ENCODE measurements at regions not wholly inside any gene's neighbourhood (a gene's known extent, or its start where the extent isn't known, plus 50 kb on each side); places are given as distances from the start of the nearest gene placed in this dataset.

DNA sequence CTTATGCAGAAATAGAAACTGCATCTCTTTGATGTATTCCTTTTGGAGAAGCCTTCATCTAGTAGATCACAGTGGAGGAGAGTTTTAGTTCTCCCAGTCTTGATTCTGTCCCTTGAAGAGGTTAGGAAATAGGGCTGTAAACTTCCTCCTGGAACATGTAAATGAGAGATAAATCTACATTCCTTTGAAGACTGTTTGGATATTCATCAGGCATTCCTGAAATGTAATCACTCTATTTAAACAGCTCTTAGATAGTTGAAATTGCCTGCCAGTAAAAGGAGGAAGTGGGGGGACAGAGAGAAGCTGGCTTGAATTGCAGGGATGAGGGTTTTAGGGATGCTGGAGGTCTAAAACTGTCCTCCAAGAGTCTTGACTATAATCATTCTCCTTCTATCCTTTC lies 254.3 kb upstream of the LRRC3B start:
- Histone ChIP-seq H2AFZ (ENCODE audit: low read length) (no peak overlapping the region; the same call in 1 of the 2 replicates), H3K27ac (ENCODE audit: low read depth, low read length) (no peak overlapping the region), H3K23me2 (ENCODE audit: low read depth, low read length) (no peaks in the 10 kb centered on the region; the same call in 1 of the 2 replicates), H2BK5ac (ENCODE audit: low read depth, low read length) (no peak overlapping the region), H2BK12ac (ENCODE audit: low read depth, low read length) (no peak overlapping the region), H3K18ac (ENCODE audit: extremely low read depth, low read length) (no peak overlapping the region), H3K79me2 (ENCODE audit: control insufficient read depth in 1 of 2, insufficient read depth in 2 of 2, low read length in 2 of 2) (no peaks in the 10 kb centered on the region), H2BK120ac (replicated peaks; ENCODE audit: low read depth, low read length) (no peak overlapping the region), H4K8ac (ENCODE audit: extremely low read depth, insufficient read depth, low read length) (no peak overlapping the region), H4K20me1 (replicated peaks in 1 of 2; ENCODE audit: control insufficient read depth in 1 of 2, insufficient read depth in 2 of 2, low read length in 2 of 2) (no peaks in the 10 kb centered on the region), H3K36me3 (ENCODE audit: control insufficient read depth in 2 of 4, insufficient read depth in 4 of 4, low read length in 3 of 4) (no peaks in the 10 kb centered on the region), H2BK15ac (ENCODE audit: low read length) (no peak overlapping the region), H2AK5ac (ENCODE audit: low read depth, low read length) (no peak overlapping the region), H3K23ac (ENCODE audit: insufficient read length) (no peak overlapping the region), H3K79me1 (ENCODE audit: low read depth, low read length) (no peaks in the 10 kb centered on the region), H2BK20ac (ENCODE audit: low read length) (no peak overlapping the region), H3K9me3 (ENCODE audit: insufficient read depth in 2 of 2, low read depth in 1 of 2, low read length in 1 of 2) (no peaks in the 10 kb centered on the region), H3K9ac (replicated peaks in 1 of 4; ENCODE audit: extremely low read depth in 1 of 4, low read depth in 3 of 4, low read length in 3 of 4) (no peak overlapping the region), H3K4me1 (replicated peaks in 1 of 4; ENCODE audit: control insufficient read depth in 3 of 4, insufficient read depth in 4 of 4, low read length in 3 of 4) (peaks cover 0 to 2% (median 0%) of the 10 kb centered on the region in 4 experiments; a peak in 2 of 7 replicates), H3K56ac (replicated peaks; ENCODE audit: insufficient read length, low read depth, low read length) (no peak overlapping the region), H3K14ac (ENCODE audit: insufficient read length) (no peak overlapping the region), H3K4ac (replicated peaks; ENCODE audit: insufficient read length, low read depth, low read length) (no peak overlapping the region), H3K27me3 (replicated peaks in 1 of 4; ENCODE audit: control insufficient read depth in 3 of 4, extremely low read depth in 1 of 4, insufficient read depth in 3 of 4, low read length in 3 of 4) (no peaks in the 10 kb centered on the region), H3K4me3 (ENCODE audit: extremely low read depth in 1 of 4, insufficient read depth in 2 of 4, low read depth in 3 of 4, low read length in 4 of 4) (no peak overlapping the region), H3K4me2 (ENCODE audit: insufficient read depth in 1 of 2, low read depth in 2 of 2, low read length in 2 of 2) (no peak overlapping the region), H4K91ac (replicated peaks; ENCODE audit: insufficient read length, low read length) (no peak overlapping the region), H4K5ac (ENCODE audit: insufficient read length, low read depth, low read length) (no peak overlapping the region)
- FAIRE-seq: no peak
- CTCF ChIA-PET (ENCODE audit: partially characterized antibody): interaction anchor here (0.6 to 1.6 kb wide), 12 partner anchors 11 to 943 kb away, joined by 3 to 6 read pairs (median 3); no protein-coding TSS in a partner anchor
- TF ChIP-seq TEAD4 (IDR thresholded peaks at IDR 0.05; ENCODE audit: low read depth, low read length) (0 out of 2 replicates have a peak, but pooled peaks have one; percentile 5), ZNF274 (IDR thresholded peaks at IDR 0.05; ENCODE audit: borderline replicate concordance, extremely low read depth, low read length) (no peak)
- POLR2A ChIA-PET (ENCODE audit: partially characterized antibody): no interaction called here
- DNase-seq (ENCODE audit: low read depth in 1 of 2, low spot score in 2 of 2): no peak
